Central memory CD4-positive, alpha-beta T cell (primary cell): ENCODE measurements at regions not wholly inside any gene's neighbourhood (a gene's known extent, or its start where the extent isn't known, plus 50 kb on each side); places are given as distances from the start of the nearest gene placed in this dataset.
A peak's percentile ranks its signal among the peaks of the same experiment; 100 is the strongest.
"Not testable (repeated sequence)": the region's sequence is repeated elsewhere in the genome, so short reads cannot be mapped to it uniquely, and the experiment has no call there.

Experiments used
- DNase-seq: peaks from one replicate; pipeline ENCODE4 v3.0.0; 2022

GRCh38 chr4:114088481-114088880 lies 109.0 kb upstream of the ARSJ start:
- no peak for DNase-seq

- no peak for DNase-seq
Measured at GRCh38 chr4:114091546-114091945, 112.1 kb upstream of the ARSJ start.

- no peak for DNase-seq
Measured at GRCh38 chr4:114093221-114093715, 113.8 kb upstream of the ARSJ start.

GRCh38 chr4:114100288-114101031 lies 121.0 kb upstream of the ARSJ start:
- no peak for DNase-seq

- DNase-seq: no peak
Measured at GRCh38 chr4:114103908-114104307, 124.5 kb upstream of the ARSJ start.

- no peak for DNase-seq
Measured at GRCh38 chr4:114108869-114109268, 129.4 kb upstream of the ARSJ start.

GRCh38 chr4:114109776-114110175 lies 130.3 kb upstream of the ARSJ start:
- DNase-seq: no peak

GRCh38 chr4:114115526-114115925 lies 136.1 kb upstream of the ARSJ start:
- DNase-seq: no peak

- DNase-seq: no peak
Measured at GRCh38 chr4:114116861-114117260, 137.4 kb upstream of the ARSJ start.

GRCh38 chr4:114121221-114121620 lies 141.8 kb upstream of the ARSJ start:
- DNase-seq: no peak

GRCh38 chr4:114132199-114132598 lies 152.8 kb upstream of the ARSJ start:
- no peak for DNase-seq

GRCh38 chr4:114132830-114133229 lies 153.4 kb upstream of the ARSJ start:
- no peak for DNase-seq

GRCh38 chr4:114136069-114136468 lies 156.6 kb upstream of the ARSJ start:
- DNase-seq: no peak

GRCh38 chr4:114137984-114138383 lies 158.5 kb upstream of the ARSJ start:
- DNase-seq: no peak

GRCh38 chr4:114146947-114147618 lies 167.6 kb upstream of the ARSJ start:
- no peak for DNase-seq

GRCh38 chr4:114147619-114148208 lies 168.3 kb upstream of the ARSJ start:
- peak; percentile 6 for DNase-seq

- not testable (repeated sequence) for DNase-seq
Measured at GRCh38 chr4:114148372-114149070, 169.1 kb upstream of the ARSJ start.

- DNase-seq: no peak
Measured at GRCh38 chr4:114156371-114156770, 176.9 kb upstream of the ARSJ start.

GRCh38 chr4:114161809-114162208 lies 182.4 kb upstream of the ARSJ start:
- no peak for DNase-seq

GRCh38 chr4:114163051-114163450 lies 183.6 kb upstream of the ARSJ start:
- DNase-seq: no peak

- DNase-seq: no peak
Measured at GRCh38 chr4:114173968-114174367, 194.5 kb upstream of the ARSJ start.

- DNase-seq: no peak
Measured at GRCh38 chr4:114177628-114178027, 198.2 kb upstream of the ARSJ start.

- DNase-seq: no peak
Measured at GRCh38 chr4:114178392-114178791, 198.9 kb upstream of the ARSJ start.
